ENCODE measurements at regions not wholly inside any gene's neighbourhood (a gene's known extent, or its start where the extent isn't known, plus 50 kb on each side); places are given as distances from the start of the nearest gene placed in this dataset.

- no peaks in the 10 kb centered on the region for H3K36me3 ChIP-seq
- H3K9me3 ChIP-seq, result no peaks in the 10 kb centered on the region
- DNase-seq, result no peak
- no peak for TF ChIP-seq POLR2A (IDR thresholded peaks at IDR 0.05)
- no peak for TF ChIP-seq CTCF (IDR thresholded peaks at IDR 0.05)
- no peak overlapping the region for H3K27ac ChIP-seq
- no peak overlapping the region for H3K4me3 ChIP-seq (replicated peaks in 1 of 3)
- intact Hi-C loops (cut with DNase I), result no loop called here
- WGBS, 2 donors, result 92 to 98% methylated on average over 4 to 5 of the region's 9 CpGs
- peaks cover 0 to 7% of the 10 kb centered on the region in 2 donors for H3K4me1 ChIP-seq
- no peaks in the 10 kb centered on the region for H3K27me3 ChIP-seq
Measured at GRCh38 chr22:44599084-44599483, 101.1 kb upstream of the RTL6 start.

GRCh38 chr22:44597616-44598015 is 99.6 kb upstream of the RTL6 start:
- intact Hi-C loops (cut with DNase I), result no loop called here
- TF ChIP-seq CTCF (IDR thresholded peaks at IDR 0.05) (no peak), POLR2A (IDR thresholded peaks at IDR 0.05) (no peak)
- Histone ChIP-seq H3K36me3 (no peaks in the 10 kb centered on the region), H3K4me3 (replicated peaks in 1 of 3) (no peak overlapping the region), H3K9me3 (no peaks in the 10 kb centered on the region), H3K27ac (no peak overlapping the region), H3K27me3 (no peaks in the 10 kb centered on the region), H3K4me1 (peaks cover 0 to 7% of the 10 kb centered on the region in 2 donors)
- WGBS, 2 donors, result 82 to 92% methylated on average over 8 to 15 of the region's 15 CpGs
- DNase-seq, result no peak

GRCh38 chr22:44596396-44597125 is 98.5 kb upstream of the RTL6 start:
- no peak overlapping the region for H3K4me3 ChIP-seq (replicated peaks in 1 of 3)
- H3K9me3 ChIP-seq, result no peaks in the 10 kb centered on the region
- H3K4me1 ChIP-seq, result peaks cover 0 to 7% of the 10 kb centered on the region in 2 donors
- no peaks in the 10 kb centered on the region for H3K27me3 ChIP-seq
- intact Hi-C loops (cut with DNase I), result no loop called here
- WGBS, 2 donors, result 72 to 79% methylated on average over 8 to 13 of the region's 17 CpGs
- TF ChIP-seq CTCF (IDR thresholded peaks at IDR 0.05), result no peak
- no peak for TF ChIP-seq POLR2A (IDR thresholded peaks at IDR 0.05)
- no peak overlapping the region for H3K27ac ChIP-seq
- no peak for DNase-seq
- H3K36me3 ChIP-seq, result no peaks in the 10 kb centered on the region

- intact Hi-C loops (cut with DNase I), result no loop called here
- H3K27ac ChIP-seq, result no peak overlapping the region
- H3K4me3 ChIP-seq (replicated peaks in 1 of 3), result no peak overlapping the region
- peaks cover 0 to 7% of the 10 kb centered on the region in 2 donors for H3K4me1 ChIP-seq
- no peaks in the 10 kb centered on the region for H3K9me3 ChIP-seq
- peak in 1 of 2 donors; percentile 12 for DNase-seq
- H3K36me3 ChIP-seq, result no peaks in the 10 kb centered on the region
- WGBS, 2 donors, result 23 to 36% methylated on average over 19 to 21 of the region's 21 CpGs
- no peaks in the 10 kb centered on the region for H3K27me3 ChIP-seq
- no peak for TF ChIP-seq POLR2A (IDR thresholded peaks at IDR 0.05)
- no peak for TF ChIP-seq CTCF (IDR thresholded peaks at IDR 0.05)
Measured at GRCh38 chr22:44595841-44596341, 97.9 kb upstream of the RTL6 start.

GRCh38 chr22:44594951-44595350 is 96.9 kb upstream of the RTL6 start:
- no peak overlapping the region for H3K27ac ChIP-seq
- H3K4me1 ChIP-seq, result peaks cover 0 to 7% of the 10 kb centered on the region in 2 donors
- TF ChIP-seq CTCF (IDR thresholded peaks at IDR 0.05) (no peak), POLR2A (IDR thresholded peaks at IDR 0.05) (no peak)
- WGBS, 2 donors, result 80 to 82% methylated on average over 11 of the region's 11 CpGs
- no peaks in the 10 kb centered on the region for H3K27me3 ChIP-seq
- DNase-seq, result no peak
- intact Hi-C loops (cut with DNase I), result no loop called here
- H3K4me3 ChIP-seq (replicated peaks in 1 of 3), result no peak overlapping the region
- no peaks in the 10 kb centered on the region for H3K9me3 ChIP-seq
- H3K36me3 ChIP-seq, result no peaks in the 10 kb centered on the region
